AG09319 (cell line): ENCODE measurements at regions not wholly inside any gene's neighbourhood (a gene's known extent, or its start where the extent isn't known, plus 50 kb on each side); places are given as distances from the start of the nearest gene placed in this dataset.

Experiments
- DNase-seq: peaks from one replicate; pipeline ENCODE4 v3.0.0-alpha.2; 2010; ENCODE audit warnings: low read depth; ENCODE audit errors: extremely low read depth
- TF ChIP-seq, protein P1 (sequence below): IDR thresholded peaks from 2 replicates; pipeline ENCODE4 v1.5.1; 2011; ENCODE audit warnings: low read depth, mild to moderate bottlenecking, inconsistent platforms, low read length, moderate library complexity

DNA sequence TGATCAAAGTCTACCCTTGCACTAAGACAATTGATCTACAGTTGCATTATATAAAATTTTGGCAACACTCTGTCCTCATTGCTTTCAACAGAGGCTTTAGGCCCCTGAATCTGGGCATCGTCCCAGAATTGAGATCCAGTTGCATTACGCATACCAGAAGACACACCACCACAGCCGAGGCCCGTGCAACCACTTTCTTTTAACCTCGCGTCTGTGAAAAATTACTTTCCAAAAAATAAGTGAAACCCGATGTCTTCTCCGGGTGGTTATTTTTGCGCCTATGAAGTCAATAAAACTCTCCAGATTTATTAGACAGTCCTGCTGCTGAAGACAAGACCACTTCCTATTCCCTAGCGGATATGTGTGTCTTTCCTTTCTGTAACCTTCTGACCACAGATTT is 52.1 kb upstream of the NFIB start:
- TF ChIP-seq, protein P1, sequence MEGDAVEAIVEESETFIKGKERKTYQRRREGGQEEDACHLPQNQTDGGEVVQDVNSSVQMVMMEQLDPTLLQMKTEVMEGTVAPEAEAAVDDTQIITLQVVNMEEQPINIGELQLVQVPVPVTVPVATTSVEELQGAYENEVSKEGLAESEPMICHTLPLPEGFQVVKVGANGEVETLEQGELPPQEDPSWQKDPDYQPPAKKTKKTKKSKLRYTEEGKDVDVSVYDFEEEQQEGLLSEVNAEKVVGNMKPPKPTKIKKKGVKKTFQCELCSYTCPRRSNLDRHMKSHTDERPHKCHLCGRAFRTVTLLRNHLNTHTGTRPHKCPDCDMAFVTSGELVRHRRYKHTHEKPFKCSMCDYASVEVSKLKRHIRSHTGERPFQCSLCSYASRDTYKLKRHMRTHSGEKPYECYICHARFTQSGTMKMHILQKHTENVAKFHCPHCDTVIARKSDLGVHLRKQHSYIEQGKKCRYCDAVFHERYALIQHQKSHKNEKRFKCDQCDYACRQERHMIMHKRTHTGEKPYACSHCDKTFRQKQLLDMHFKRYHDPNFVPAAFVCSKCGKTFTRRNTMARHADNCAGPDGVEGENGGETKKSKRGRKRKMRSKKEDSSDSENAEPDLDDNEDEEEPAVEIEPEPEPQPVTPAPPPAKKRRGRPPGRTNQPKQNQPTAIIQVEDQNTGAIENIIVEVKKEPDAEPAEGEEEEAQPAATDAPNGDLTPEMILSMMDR = no peak
- DNase-seq = peak; percentile 93

DNA sequence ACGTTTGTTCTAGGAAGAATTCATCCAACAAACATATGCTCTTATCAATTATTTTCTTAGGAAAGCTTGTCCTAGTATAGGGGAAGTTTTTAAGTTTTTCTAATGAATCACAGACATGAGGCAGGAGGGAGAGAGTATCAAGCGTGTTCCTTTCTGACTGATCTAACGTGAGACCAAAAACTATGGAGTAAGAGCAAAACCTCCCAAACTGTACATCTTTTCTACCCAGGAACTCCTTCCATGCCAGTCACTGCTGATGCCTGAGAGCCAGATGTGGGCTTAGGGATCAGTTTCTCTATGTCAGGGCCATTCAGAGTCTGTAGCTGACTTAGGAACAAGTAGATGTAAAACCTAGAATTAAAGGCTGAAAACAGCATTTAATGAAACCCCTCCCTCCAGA is 51.7 kb upstream of the NFIB start:
- peak; percentile 44 for DNase-seq
- TF ChIP-seq, protein P1 = no peak
